Psoas muscle (tissue), 7 donors: ENCODE measurements at regions not wholly inside any gene's neighbourhood (a gene's known extent, or its start where the extent isn't known, plus 50 kb on each side); places are given as distances from the start of the nearest gene placed in this dataset.

ENCODE experiments used
- ATAC-seq, 4 donors: fragments of 200-7000 bp; cut with Tn5 transposase; one replicate each; pipeline ENCODE4 v1.9.1; 2020; ENCODE audit warnings: moderate library complexity in 3 of 4, mild to moderate bottlenecking in 2 of 4
- DNase-seq, 2 donors: peaks; one replicate each; pipeline ENCODE4 v3.0.0-alpha.2; 2020
- H3K27ac ChIP-seq: fragments of 200-600 bp; one replicate; pipeline ENCODE4 v1.8.0; 2022
- H3K27me3 ChIP-seq, 3 donors: fragments of 200-600 bp in 1 of 3; one replicate each; pipeline versions ENCODE4 v1.6.1 to v1.8.0; 2013 to 2022; ENCODE audit warnings: low read length in 2 of 3, mild to moderate bottlenecking in 2 of 3, moderate library complexity in 1 of 3; ENCODE audit not compliant: insufficient read depth in 3 of 3
- H3K36me3 ChIP-seq, 2 donors: fragments of 200-600 bp in 1 of 2; one replicate each; pipeline versions ENCODE4 v1.6.1 to v1.8.0; 2013 to 2022; ENCODE audit warnings: low read depth in 1 of 2, mild to moderate bottlenecking in 1 of 2, moderate library complexity in 1 of 2; ENCODE audit not compliant: insufficient read depth in 1 of 2
- H3K4me1 ChIP-seq: fragments of 200-600 bp; one replicate; pipeline ENCODE4 v1.8.0; 2022
- H3K4me3 ChIP-seq: fragments of 200-600 bp; one replicate; pipeline ENCODE4 v1.8.0; 2022; ENCODE audit warnings: mild to moderate bottlenecking
- H3K9me3 ChIP-seq: fragments of 200-600 bp; one replicate; pipeline ENCODE4 v1.8.0; 2022
- WGBS, 3 donors: extraction: QIAGEN DNeasy Blood & Tissue Kit; methylation state at CpG; one replicate each; pipeline versions ENCODE4 v1.1.6 to v1.1.7; 2013; 5-methylcytosine and 5-hydroxymethylcytosine counted together
- intact Hi-C, 2 donors: fragments of 100-400 bp; cut with DNase I; formaldehyde crosslinking; loops; one replicate each; pipeline versions ENCODE4 v1.11.0 to v1.14.2; 2022
- TF ChIP-seq, protein P1 (sequence below): fragments of 200-600 bp; IDR thresholded peaks from one replicate; pipeline ENCODE4 v1.8.0; 2022; ENCODE audit warnings: antibody characterized with exemption
- donor health status: healthy with polysubstance abuse.
- donor health status: DM: no; HTN: no; CAD: no; lungs with moderate emphysema.
- donor health status: Bipolar disorder and iron deficiency.
- donor health status: healthy.
- donor health status: DM: yes; HTN: yes; CAD: no.
- donor health status: DM: no; HTN: no; CAD: no.
- donor health status: DM: yes; HTN: yes; CAD: no.

DNA sequence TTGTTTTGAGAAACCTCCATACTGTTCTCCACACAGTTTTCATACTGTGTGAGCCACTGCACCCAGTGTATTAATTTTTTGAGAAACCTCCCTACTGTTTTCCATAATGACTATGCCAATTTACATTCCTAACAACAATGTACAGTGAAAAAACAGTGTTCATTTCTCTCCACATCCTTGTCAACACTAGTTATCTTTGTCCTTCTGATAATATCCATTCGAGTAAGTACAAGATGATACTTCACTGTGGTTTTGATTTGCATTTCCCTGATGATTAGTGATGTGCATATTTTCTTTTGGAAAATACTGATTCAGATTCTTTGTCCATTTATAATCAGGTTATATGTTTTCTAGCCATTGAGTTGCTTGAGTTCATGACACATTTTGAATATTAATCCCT lies 462.0 kb downstream of the CDH11 start:
- ATAC-seq (no peak), DNase-seq (no peak)
- no peak overlapping the region for H3K27ac ChIP-seq
- no peaks in the 10 kb centered on the region for H3K9me3 ChIP-seq
- no peaks in the 10 kb centered on the region for H3K27me3 ChIP-seq
- H3K4me1 ChIP-seq = no peaks in the 10 kb centered on the region
- H3K4me3 ChIP-seq = no peak overlapping the region
- no peaks in the 10 kb centered on the region for H3K36me3 ChIP-seq
- intact Hi-C loops = no loop called here
- WGBS, 3 donors = 73 to 81% (median 80%) methylated on average over 1 of the region's 1 CpG
- TF ChIP-seq, protein P1, sequence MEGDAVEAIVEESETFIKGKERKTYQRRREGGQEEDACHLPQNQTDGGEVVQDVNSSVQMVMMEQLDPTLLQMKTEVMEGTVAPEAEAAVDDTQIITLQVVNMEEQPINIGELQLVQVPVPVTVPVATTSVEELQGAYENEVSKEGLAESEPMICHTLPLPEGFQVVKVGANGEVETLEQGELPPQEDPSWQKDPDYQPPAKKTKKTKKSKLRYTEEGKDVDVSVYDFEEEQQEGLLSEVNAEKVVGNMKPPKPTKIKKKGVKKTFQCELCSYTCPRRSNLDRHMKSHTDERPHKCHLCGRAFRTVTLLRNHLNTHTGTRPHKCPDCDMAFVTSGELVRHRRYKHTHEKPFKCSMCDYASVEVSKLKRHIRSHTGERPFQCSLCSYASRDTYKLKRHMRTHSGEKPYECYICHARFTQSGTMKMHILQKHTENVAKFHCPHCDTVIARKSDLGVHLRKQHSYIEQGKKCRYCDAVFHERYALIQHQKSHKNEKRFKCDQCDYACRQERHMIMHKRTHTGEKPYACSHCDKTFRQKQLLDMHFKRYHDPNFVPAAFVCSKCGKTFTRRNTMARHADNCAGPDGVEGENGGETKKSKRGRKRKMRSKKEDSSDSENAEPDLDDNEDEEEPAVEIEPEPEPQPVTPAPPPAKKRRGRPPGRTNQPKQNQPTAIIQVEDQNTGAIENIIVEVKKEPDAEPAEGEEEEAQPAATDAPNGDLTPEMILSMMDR = no peak

DNA sequence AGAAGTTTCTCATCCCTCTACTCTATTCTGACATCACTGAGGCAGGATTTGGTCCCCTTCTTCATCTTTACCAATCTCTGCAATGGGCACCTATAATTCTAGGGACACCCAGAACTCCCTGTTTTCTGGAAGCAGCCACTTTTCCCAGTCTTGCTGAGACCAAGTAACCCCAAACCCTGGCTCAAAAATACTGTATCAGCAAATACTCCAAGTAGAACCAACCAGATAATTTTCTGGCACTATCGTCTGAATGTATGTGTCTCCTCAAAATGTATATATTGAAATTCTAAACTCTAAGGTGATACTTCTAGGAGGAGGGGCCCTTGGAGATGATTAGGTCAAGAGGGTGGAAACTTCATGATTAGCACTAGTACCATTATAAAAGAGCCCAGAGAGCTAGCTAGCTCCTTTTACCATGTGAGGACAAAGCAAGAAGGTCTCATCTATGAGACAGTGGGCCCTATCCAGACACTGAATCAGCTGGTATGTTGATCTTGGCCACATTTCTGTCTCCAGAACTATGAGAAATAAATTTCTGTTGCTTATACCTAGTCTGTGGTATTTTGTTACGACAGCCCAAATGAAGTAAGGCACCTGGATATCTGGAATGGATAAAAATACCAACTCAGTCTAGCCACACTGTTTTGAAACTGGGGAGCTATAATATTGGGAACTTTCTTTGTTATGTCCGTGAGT lies 464.4 kb downstream of the CDH11 start:
- WGBS, 3 donors = 88 to 92% (median 88%) methylated on average over 3 of the region's 3 CpGs

DNA sequence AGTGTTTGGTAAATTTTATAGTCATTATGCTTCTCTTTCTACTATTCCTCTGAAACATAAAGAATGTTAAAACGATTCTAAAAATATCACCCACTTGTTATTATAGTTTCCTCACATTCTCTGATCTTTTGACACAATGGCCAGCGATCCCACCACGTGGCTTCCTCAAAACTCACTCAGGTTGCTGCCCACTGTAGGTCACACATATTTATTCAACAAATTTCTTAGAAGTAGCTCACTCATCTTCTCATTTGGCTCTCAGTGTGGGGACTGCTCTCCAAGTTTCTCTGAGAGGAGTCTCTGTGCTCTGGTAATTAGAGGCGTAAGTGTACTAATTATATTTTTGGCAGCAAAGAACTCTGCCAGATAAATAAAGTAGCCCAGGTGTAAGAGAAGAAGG lies 465.4 kb downstream of the CDH11 start:
- DNase-seq = no peak
- Histone ChIP-seq H3K4me1 (no peaks in the 10 kb centered on the region), H3K27ac (no peak overlapping the region), H3K4me3 (no peak overlapping the region), H3K9me3 (peaks cover 2% of the 10 kb centered on the region), H3K36me3 (no peaks in the 10 kb centered on the region), H3K27me3 (no peaks in the 10 kb centered on the region)
- no peak for ATAC-seq
- TF ChIP-seq, protein P1 = no peak
- intact Hi-C loops = no loop called here
- WGBS, 3 donors = 31 to 44% (median 42%) methylated on average over 4 of the region's 4 CpGs

More for the DNA sequence above, 464.4 kb downstream of the CDH11 start:
- ATAC-seq = no peak
- DNase-seq = no peak
- H3K36me3 ChIP-seq = no peaks in the 10 kb centered on the region
- no peaks in the 10 kb centered on the region for H3K4me1 ChIP-seq
- H3K9me3 ChIP-seq = peaks cover 2% of the 10 kb centered on the region
- TF ChIP-seq, protein P1 = no peak
- H3K27ac ChIP-seq = no peak overlapping the region
- H3K27me3 ChIP-seq = no peaks in the 10 kb centered on the region
- intact Hi-C loops = no loop called here
- no peak overlapping the region for H3K4me3 ChIP-seq

DNA sequence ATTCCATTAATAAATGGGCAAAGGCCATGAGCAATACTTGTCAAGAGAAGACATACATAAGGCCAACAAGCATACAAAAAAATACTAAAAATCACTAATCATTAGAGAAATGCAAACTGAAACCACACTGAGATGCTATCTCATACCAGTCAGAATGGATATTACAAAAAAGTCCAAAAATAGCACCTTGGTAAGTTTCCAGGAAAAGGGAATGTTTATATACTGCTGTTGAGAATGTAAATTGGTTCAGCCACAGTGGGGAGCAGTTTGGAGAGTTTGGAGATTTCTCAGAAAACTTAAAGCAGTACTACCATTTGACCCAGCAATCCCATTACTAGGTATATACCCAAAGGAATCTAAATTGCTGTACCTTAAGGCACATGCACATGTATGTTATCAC lies 467.7 kb downstream of the CDH11 start:
- H3K36me3 ChIP-seq = no peaks in the 10 kb centered on the region
- H3K4me1 ChIP-seq = no peaks in the 10 kb centered on the region
- DNase-seq = no peak
- no peaks in the 10 kb centered on the region for H3K27me3 ChIP-seq
- intact Hi-C loops = no loop called here
- TF ChIP-seq, protein P1 = no peak
- peaks cover 2% of the 10 kb centered on the region for H3K9me3 ChIP-seq
- H3K4me3 ChIP-seq = no peak overlapping the region
- no peak for ATAC-seq
- no peak overlapping the region for H3K27ac ChIP-seq

DNA sequence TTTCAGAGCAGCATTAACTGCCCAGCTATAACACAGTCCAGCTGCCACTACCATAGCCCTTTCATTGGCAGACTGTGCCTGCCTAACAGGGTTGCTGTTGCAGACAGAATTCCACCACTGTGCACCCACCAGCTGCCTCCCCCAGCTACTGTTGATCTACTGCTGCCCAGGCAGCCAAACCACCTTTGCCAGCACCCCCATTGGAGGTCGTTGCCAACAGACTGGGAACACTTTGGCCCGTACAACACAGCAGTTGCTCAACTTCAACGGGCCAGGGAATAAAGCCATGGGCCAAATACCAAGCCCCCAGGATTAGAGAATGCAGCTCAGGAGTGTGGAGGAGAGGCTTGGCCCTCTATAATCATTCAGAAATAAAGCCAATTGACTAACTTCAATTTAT lies 473.6 kb downstream of the CDH11 start:
- DNase-seq = no peak
- H3K27ac ChIP-seq = no peak overlapping the region
- TF ChIP-seq, protein P1 = no peak
- ATAC-seq = no peak
- H3K36me3 ChIP-seq = no peaks in the 10 kb centered on the region
- H3K4me3 ChIP-seq = no peak overlapping the region
- intact Hi-C loops = no loop called here
- H3K9me3 ChIP-seq = no peaks in the 10 kb centered on the region
- no peaks in the 10 kb centered on the region for H3K4me1 ChIP-seq
- 21 to 26% (median 24%) methylated on average over 3 of the region's 3 CpGs for WGBS, 3 donors
- no peaks in the 10 kb centered on the region for H3K27me3 ChIP-seq
